Gastrocnemius medialis (tissue), 4 donors: ENCODE measurements at regions not wholly inside any gene's neighbourhood (a gene's known extent, or its start where the extent isn't known, plus 50 kb on each side); places are given as distances from the start of the nearest gene placed in this dataset.

ENCODE experiments used
- POLR2A ChIP-seq, 2 donors: fragments of 450-650 bp; IDR thresholded peaks; one replicate each; pipeline ENCODE4 v1.6.1; 2017; ENCODE audit warnings: antibody characterized with exemption in 2 of 2, mild to moderate bottlenecking in 2 of 2, moderate library complexity in 2 of 2
- TF ChIP-seq, protein P1 (sequence below), 5 experiments: fragments of 450-650 bp in 3 of 5; fragments of 200-600 bp in 2 of 5; sonication (generic) in 2 of 5; IDR thresholded peaks in 4 of 5; conservative IDR thresholded peaks in 1 of 5; 1 replicate in 4 of 5; 2 replicates in 1 of 5; pipeline ENCODE4 v1.5.1; 2016 to 2019; ENCODE audit warnings: antibody characterized with exemption in 5 of 5, mild to moderate bottlenecking in 3 of 5, moderate library complexity in 3 of 5

DNA sequence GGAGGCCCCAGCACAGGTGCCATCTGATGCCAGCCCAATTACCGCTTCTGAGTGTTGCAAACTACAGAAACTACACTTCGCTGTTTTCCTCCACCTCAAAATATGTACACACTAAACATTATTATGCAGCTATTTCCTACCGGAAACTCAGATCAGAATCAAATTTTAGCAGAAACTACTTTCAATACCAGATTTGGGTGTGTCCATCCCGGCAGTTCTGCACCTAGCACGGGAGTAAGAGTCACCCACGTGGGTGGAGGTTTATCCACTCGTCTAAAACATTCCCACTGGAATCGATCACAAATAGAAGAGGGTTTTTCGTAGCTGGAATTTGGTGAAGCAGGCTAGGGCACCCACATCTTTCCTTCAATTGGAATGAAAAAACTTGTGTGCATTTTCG, 214.4 kb upstream of the PRKCQ start:
- TF ChIP-seq, protein P1, sequence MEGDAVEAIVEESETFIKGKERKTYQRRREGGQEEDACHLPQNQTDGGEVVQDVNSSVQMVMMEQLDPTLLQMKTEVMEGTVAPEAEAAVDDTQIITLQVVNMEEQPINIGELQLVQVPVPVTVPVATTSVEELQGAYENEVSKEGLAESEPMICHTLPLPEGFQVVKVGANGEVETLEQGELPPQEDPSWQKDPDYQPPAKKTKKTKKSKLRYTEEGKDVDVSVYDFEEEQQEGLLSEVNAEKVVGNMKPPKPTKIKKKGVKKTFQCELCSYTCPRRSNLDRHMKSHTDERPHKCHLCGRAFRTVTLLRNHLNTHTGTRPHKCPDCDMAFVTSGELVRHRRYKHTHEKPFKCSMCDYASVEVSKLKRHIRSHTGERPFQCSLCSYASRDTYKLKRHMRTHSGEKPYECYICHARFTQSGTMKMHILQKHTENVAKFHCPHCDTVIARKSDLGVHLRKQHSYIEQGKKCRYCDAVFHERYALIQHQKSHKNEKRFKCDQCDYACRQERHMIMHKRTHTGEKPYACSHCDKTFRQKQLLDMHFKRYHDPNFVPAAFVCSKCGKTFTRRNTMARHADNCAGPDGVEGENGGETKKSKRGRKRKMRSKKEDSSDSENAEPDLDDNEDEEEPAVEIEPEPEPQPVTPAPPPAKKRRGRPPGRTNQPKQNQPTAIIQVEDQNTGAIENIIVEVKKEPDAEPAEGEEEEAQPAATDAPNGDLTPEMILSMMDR (IDR thresholded peaks at IDR 0.05 in 4 of 5, conservative IDR thresholded peaks at IDR 0.05 in 1 of 5), result no peak
- TF ChIP-seq POLR2A (IDR thresholded peaks at IDR 0.05), result no peak
